Coronary artery (tissue), 2 donors: ENCODE measurements at regions not wholly inside any gene's neighbourhood (a gene's known extent, or its start where the extent isn't known, plus 50 kb on each side); places are given as distances from the start of the nearest gene placed in this dataset.

Source experiments
- DNase-seq: peaks from one replicate; pipeline ENCODE4 v3.0.0-alpha.2; 2017; ENCODE audit warnings: low spot score
- H3K27ac ChIP-seq, 2 donors: fragments of 200-600 bp; sonication (generic); one replicate each; pipeline ENCODE4 v1.5.1; 2016 to 2019
- H3K4me3 ChIP-seq: fragments of 200-600 bp; sonication (generic); 2 replicates; pipeline ENCODE4 v1.5.1; 2016; ENCODE audit warnings: mild to moderate bottlenecking, moderate library complexity
- CTCF ChIP-seq: fragments of 200-600 bp; sonication (generic); IDR thresholded peaks from one replicate; pipeline ENCODE4 v1.5.1; 2019; ENCODE audit warnings: antibody characterized with exemption

DNA sequence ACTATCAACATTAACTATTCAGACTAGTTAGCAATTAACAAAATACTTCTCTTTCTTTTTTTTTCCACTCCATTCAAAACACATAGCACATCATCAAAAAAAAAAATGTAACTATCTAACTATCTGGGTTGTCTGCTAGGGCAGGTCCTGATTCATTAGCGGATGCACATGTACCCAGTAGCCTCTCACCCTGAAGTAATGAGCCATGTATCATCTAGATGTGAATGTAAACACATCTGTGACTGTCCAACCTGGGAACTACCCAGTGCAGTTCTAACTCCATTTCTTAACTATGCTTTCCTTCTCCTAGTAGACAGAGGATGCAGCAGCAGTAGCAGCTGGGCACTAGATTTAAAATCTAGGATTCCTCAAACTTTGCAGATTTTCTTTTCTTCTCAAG, 183.1 kb upstream of the PIK3C3 start:
- no peak for TF ChIP-seq CTCF
- no peak for DNase-seq
- Histone ChIP-seq H3K27ac (no peak overlapping the region), H3K4me3 (no peak overlapping the region)

- no peak for TF ChIP-seq CTCF
- no peak overlapping the region for H3K27ac ChIP-seq
- no peak overlapping the region for H3K4me3 ChIP-seq
- no peak for DNase-seq
These were observed 185.8 kb upstream of the PIK3C3 start for GRCh38 chr18:41769265-41769664.

GRCh38 chr18:41768467-41768866, 186.6 kb upstream of the PIK3C3 start:
- no peak overlapping the region for H3K4me3 ChIP-seq
- TF ChIP-seq CTCF, result no peak
- no peak for DNase-seq
- H3K27ac ChIP-seq, result no peak overlapping the region

DNA sequence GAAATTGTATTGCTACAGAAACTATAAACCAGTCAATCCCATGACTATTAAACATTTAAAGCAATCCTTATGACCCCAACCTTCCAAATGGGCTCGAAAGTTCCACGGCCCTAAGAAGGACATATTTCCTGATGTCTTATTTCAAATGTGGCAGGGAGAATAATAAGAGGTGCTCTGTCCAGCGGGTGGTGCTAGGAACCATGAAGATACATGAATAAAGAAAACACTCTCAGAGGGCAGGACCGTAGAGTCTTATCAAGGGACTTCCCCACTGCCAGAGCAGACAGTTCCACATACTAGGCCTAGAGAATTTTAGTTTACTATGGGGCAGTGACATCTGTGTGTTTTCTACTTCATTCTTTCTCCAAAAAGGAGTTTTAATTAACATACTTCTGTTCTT, 187.1 kb upstream of the PIK3C3 start:
- no peak for TF ChIP-seq CTCF
- H3K4me3 ChIP-seq, result no peak overlapping the region
- DNase-seq, result no peak
- H3K27ac ChIP-seq, result no peak overlapping the region

GRCh38 chr18:41765460-41765859, 189.6 kb upstream of the PIK3C3 start:
- H3K27ac ChIP-seq, result no peak overlapping the region

DNA sequence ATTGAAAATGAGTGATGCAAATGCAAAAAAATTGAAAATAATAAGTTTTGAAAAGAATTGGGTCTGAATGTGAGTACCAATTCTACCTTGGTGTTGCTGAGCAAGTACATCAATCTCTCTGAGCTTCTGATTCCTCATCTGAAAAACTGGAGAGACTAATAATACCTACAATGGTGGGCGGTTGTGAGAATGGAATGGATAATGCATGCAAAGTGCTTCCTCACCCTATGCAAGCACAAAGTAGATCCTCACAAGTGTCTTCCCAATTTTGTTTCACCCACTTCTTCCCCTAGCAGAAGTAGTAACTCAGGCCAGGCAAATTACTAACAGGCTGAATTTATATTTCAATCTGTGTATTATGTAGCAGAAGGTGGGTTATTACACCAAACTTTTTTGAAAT, 191.7 kb upstream of the PIK3C3 start:
- Histone ChIP-seq H3K27ac (no peak overlapping the region), H3K4me3 (no peak overlapping the region)
- DNase-seq, result no peak
- no peak for TF ChIP-seq CTCF

More at GRCh38 chr18:41765460-41765859, 189.6 kb upstream of the PIK3C3 start:
- H3K4me3 ChIP-seq, result no peak overlapping the region
- DNase-seq, result no peak
- no peak for TF ChIP-seq CTCF

GRCh38 chr18:41761333-41762018, 193.6 kb upstream of the PIK3C3 start:
- no peak overlapping the region for H3K27ac ChIP-seq
- DNase-seq, result no peak
- H3K4me3 ChIP-seq, result no peak overlapping the region
- TF ChIP-seq CTCF, result no peak
